A673 (cell line): ENCODE measurements at regions not wholly inside any gene's neighbourhood (a gene's known extent, or its start where the extent isn't known, plus 50 kb on each side); places are given as distances from the start of the nearest gene placed in this dataset.

Experiments
- BruUV-seq: library from RNA; stranded (reverse); fragments of 400-500 nt; replicated peaks from 2 replicates; lab custom pipeline; 2021; lab: Mats Ljungman, UMichigan
- CTCF ChIA-PET: fragments of 300-600 bp; sonication (Branson Sonifier 250); formaldehyde crosslinking; loops from one replicate; lab custom pipeline; 2022; ENCODE audit warnings: antibody characterized with exemption; lab: Charles Lee
- POLR2A ChIA-PET: fragments of 300-600 bp; sonication (Branson Sonifier 250); formaldehyde crosslinking; loops from one replicate; lab custom pipeline; 2022; ENCODE audit warnings: antibody characterized with exemption; ENCODE audit not compliant: low non-redundant PET; lab: Charles Lee
- DNase-seq: peaks from one replicate; pipeline ENCODE4 v3.0.0-alpha.2; 2015; ENCODE audit warnings: low spot score
- H3K27ac ChIP-seq: fragments of 200-600 bp; sonication (generic); 2 replicates; pipeline ENCODE4 v1.5.1; 2016; ENCODE audit warnings: mixed run types, low read depth, mild to moderate bottlenecking, mixed read lengths, antibody characterized with exemption, low read length; ENCODE audit not compliant: poor library complexity, severe bottlenecking
- H3K27me3 ChIP-seq: fragments of 200-600 bp; sonication (generic); replicated peaks from 2 replicates; pipeline ENCODE4 v1.6.1; 2017; ENCODE audit warnings: mixed run types, low read depth, mild to moderate bottlenecking, mixed read lengths, antibody characterized with exemption, low read length; ENCODE audit not compliant: insufficient read depth, poor library complexity
- H3K36me3 ChIP-seq: fragments of 200-600 bp; sonication (generic); 2 replicates; pipeline ENCODE4 v1.6.1; 2016; ENCODE audit warnings: mixed run types, mild to moderate bottlenecking, mixed read lengths, antibody characterized with exemption, low read length; ENCODE audit not compliant: insufficient read depth, poor library complexity, severe bottlenecking
- H3K4me1 ChIP-seq: fragments of 200-600 bp; sonication (generic); 2 replicates; pipeline ENCODE4 v1.6.1; 2017; ENCODE audit warnings: mixed run types, mild to moderate bottlenecking, mixed read lengths, antibody characterized with exemption, low read length; ENCODE audit not compliant: insufficient read depth, poor library complexity, severe bottlenecking
- H3K4me3 ChIP-seq: fragments of 200-600 bp; sonication (generic); 2 replicates; pipeline ENCODE4 v1.5.1; 2016; ENCODE audit warnings: low read depth, mixed run types, mild to moderate bottlenecking, mixed read lengths, low read length; ENCODE audit not compliant: poor library complexity, severe bottlenecking
- H3K9me3 ChIP-seq: fragments of 200-600 bp; sonication (generic); 2 replicates; pipeline ENCODE4 v1.6.1; 2016; ENCODE audit warnings: mixed run types, low read depth, mild to moderate bottlenecking, mixed read lengths, antibody characterized with exemption, low read length; ENCODE audit not compliant: poor library complexity, severe bottlenecking
- CTCF ChIP-seq: fragments of 300-800, 200-600 bp; sonication (generic); conservative IDR thresholded peaks from 2 replicates; pipeline ENCODE4 v1.5.1; 2017; ENCODE audit warnings: low read depth, mild to moderate bottlenecking, antibody characterized with exemption, low read length, moderate library complexity, mixed read lengths
- EZH2 ChIP-seq: fragments of 200-600 bp; sonication (generic); IDR thresholded peaks from 2 replicates; pipeline ENCODE4 v1.6.1; 2017; ENCODE audit warnings: borderline replicate concordance, low read depth, mild to moderate bottlenecking, mixed read lengths, antibody characterized with exemption, low read length; ENCODE audit not compliant: poor library complexity, severe bottlenecking
- intact Hi-C: fragments of 100-400 bp; cut with micrococcal nuclease; formaldehyde crosslinking; loops from one replicate; pipeline ENCODE4 v1.10.0; 2022; ENCODE audit not compliant: unreplicated experiment

- Histone ChIP-seq H3K4me3 (no peak overlapping the region), H3K27me3 (no peaks in the 10 kb centered on the region), H3K36me3 (no peaks in the 10 kb centered on the region), H3K27ac (no peak overlapping the region), H3K4me1 (no peaks in the 10 kb centered on the region), H3K9me3 (no peaks in the 10 kb centered on the region)
- ChIA-PET POLR2A (no interaction called here), CTCF (interaction anchor here (0.6 kb wide), 1 partner anchor 1924 kb away, joined by 11 read pairs; no protein-coding TSS in a partner anchor)
- TF ChIP-seq CTCF (no peak), EZH2 (no peak)
- DNase-seq = no peak
- BruUV-seq = no TSS peak
- intact Hi-C loops = no loop called here
Observed at GRCh38 chr13:62210951-62211350, 795.3 kb upstream of the PCDH20 start.

- no peaks in the 10 kb centered on the region for H3K36me3 ChIP-seq
- BruUV-seq = no TSS peak
- no peaks in the 10 kb centered on the region for H3K4me1 ChIP-seq
- ChIA-PET POLR2A (no interaction called here), CTCF (no interaction called here)
- intact Hi-C loops = no loop called here
- TF ChIP-seq CTCF (no peak), EZH2 (no peak)
- H3K9me3 ChIP-seq = no peaks in the 10 kb centered on the region
- no peaks in the 10 kb centered on the region for H3K27me3 ChIP-seq
- no peak overlapping the region for H3K4me3 ChIP-seq
- no peak overlapping the region for H3K27ac ChIP-seq
- no peak for DNase-seq
Observed at GRCh38 chr13:62209529-62209928, 793.9 kb upstream of the PCDH20 start.

- ChIA-PET POLR2A (no interaction called here), CTCF (no interaction called here)
- no peak for TF ChIP-seq CTCF
- no peak for TF ChIP-seq EZH2
- H3K36me3 ChIP-seq = no peaks in the 10 kb centered on the region
- H3K27me3 ChIP-seq = no peaks in the 10 kb centered on the region
- no peak for DNase-seq
- H3K4me3 ChIP-seq = no peak overlapping the region
- BruUV-seq = no TSS peak
- intact Hi-C loops = no loop called here
- H3K4me1 ChIP-seq = no peaks in the 10 kb centered on the region
- no peak overlapping the region for H3K27ac ChIP-seq
- no peaks in the 10 kb centered on the region for H3K9me3 ChIP-seq
Observed at GRCh38 chr13:62207388-62207787, 791.7 kb upstream of the PCDH20 start.
